ENCODE measurements at regions not wholly inside any gene's neighbourhood (a gene's known extent, or its start where the extent isn't known, plus 50 kb on each side); places are given as distances from the start of the nearest gene placed in this dataset.

DNA sequence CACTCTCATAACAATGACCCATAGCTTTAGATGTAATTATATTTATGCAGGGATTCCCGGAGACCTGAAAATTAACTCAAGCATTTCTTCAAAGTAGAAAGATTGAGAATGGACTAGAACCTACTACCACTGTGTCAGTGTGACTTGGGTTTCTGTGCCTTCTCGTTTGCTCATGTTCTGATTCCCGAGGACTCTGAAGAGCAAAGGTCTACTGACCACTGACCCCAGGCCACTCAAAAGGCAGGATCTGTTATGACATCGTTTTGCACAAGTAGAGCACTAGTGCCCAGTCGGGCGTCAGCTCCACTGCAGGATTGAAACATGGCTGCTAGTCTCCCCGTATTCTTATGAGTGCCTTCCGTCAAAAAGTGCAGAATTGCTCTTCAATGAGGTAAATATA, 53.8 kb upstream of the DHRS4 start:
- DNase-seq = no peak

DNA sequence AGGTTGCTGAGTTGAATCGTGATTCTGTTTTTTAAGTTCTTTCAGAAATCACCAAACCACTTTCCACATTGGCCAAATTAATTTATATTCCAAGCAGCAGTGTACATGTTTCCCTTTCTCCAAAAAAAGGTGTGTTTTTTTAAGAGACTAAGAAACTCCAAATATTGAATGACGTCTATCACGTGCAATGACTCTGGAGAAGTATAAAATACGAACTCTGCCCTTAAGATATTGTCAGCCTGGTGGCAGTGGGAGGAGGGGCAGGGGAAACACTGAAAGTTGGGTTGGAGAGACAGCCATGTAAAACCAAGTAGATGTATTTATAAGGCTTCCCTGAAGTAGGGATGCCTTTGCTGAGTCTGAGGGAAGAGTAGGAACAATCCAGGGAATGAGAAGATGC, 50.1 kb upstream of the DHRS4 start:
- DNase-seq = no peak

Measured in DMS79 (cell line).